CD14-positive monocyte (primary cell): ENCODE measurements at regions not wholly inside any gene's neighbourhood (a gene's known extent, or its start where the extent isn't known, plus 50 kb on each side); places are given as distances from the start of the nearest gene placed in this dataset.

Experiments used
- DNase-seq, 3 donors: peaks; one replicate each; pipeline ENCODE4 v3.0.0-alpha.2; 2011 to 2022
- H2AFZ ChIP-seq: 2 replicates; pipeline ENCODE4 v1.6.0; 2012; ENCODE audit warnings: mild to moderate bottlenecking, low read depth, low read length, inconsistent platforms; ENCODE audit not compliant: insufficient read depth, poor library complexity, severe bottlenecking
- H3K27ac ChIP-seq, 2 donors: 1 replicate in 1 of 2; 2 replicates in 1 of 2; pipeline ENCODE4 v1.5.1; 2012 to 2013; ENCODE audit warnings: low read length in 2 of 2, control low read depth in 1 of 2, inconsistent platforms in 1 of 2, low read depth in 1 of 2, mild to moderate bottlenecking in 1 of 2
- H3K27me3 ChIP-seq, 2 donors: one replicate each; pipeline versions ENCODE4 v1.6.0 to v1.6.1; 2011 to 2013; ENCODE audit warnings: low read length in 2 of 2; ENCODE audit not compliant: control insufficient read depth in 2 of 2, insufficient read depth in 2 of 2
- H3K36me3 ChIP-seq, 2 donors: replicated peaks in 1 of 2; 1 replicate in 1 of 2; 2 replicates in 1 of 2; pipeline versions ENCODE4 v1.5.1 to v1.6.1; 2012 to 2013; ENCODE audit warnings: low read length in 2 of 2, control low read depth in 1 of 2, inconsistent platforms in 1 of 2, mild to moderate bottlenecking in 1 of 2; ENCODE audit not compliant: insufficient read depth in 2 of 2, control insufficient read depth in 1 of 2
- H3K4me1 ChIP-seq, 2 donors: 1 replicate in 1 of 2; 2 replicates in 1 of 2; pipeline versions ENCODE4 v1.5.1 to v1.6.1; 2012 to 2013; ENCODE audit warnings: low read length in 2 of 2, control low read depth in 1 of 2, inconsistent platforms in 1 of 2, mild to moderate bottlenecking in 1 of 2, moderate library complexity in 1 of 2; ENCODE audit not compliant: insufficient read depth in 2 of 2, control insufficient read depth in 1 of 2
- H3K4me2 ChIP-seq: replicated peaks from 2 replicates; pipeline ENCODE3; 2012; ENCODE audit warnings: low read length, moderate library complexity, mild to moderate bottlenecking; ENCODE audit not compliant: poor library complexity, severe bottlenecking; ENCODE audit errors: extremely low read depth
- H3K4me3 ChIP-seq, 3 experiments: fragments of 200-600 bp in 1 of 3; sonication (generic) in 1 of 3; replicated peaks in 1 of 3; 1 replicate in 2 of 3; 2 replicates in 1 of 3; pipeline ENCODE4 v1.5.1; 2011 to 2013; ENCODE audit warnings: low read length in 3 of 3, mild to moderate bottlenecking in 3 of 3, control low read depth in 2 of 3, low read depth in 2 of 3, inconsistent platforms in 1 of 3, moderate library complexity in 1 of 3
- H3K79me2 ChIP-seq: 2 replicates; pipeline ENCODE4 v1.6.0; 2012; ENCODE audit warnings: mild to moderate bottlenecking, control low read depth, inconsistent platforms, low read length, moderate library complexity; ENCODE audit not compliant: insufficient read depth
- H3K9ac ChIP-seq: 2 replicates; pipeline ENCODE4 v1.6.0; 2017; ENCODE audit warnings: low read length, mild to moderate bottlenecking; ENCODE audit not compliant: insufficient read depth, poor library complexity, severe bottlenecking
- H3K9me3 ChIP-seq, 2 donors: replicated peaks in 1 of 2; 1 replicate in 1 of 2; 2 replicates in 1 of 2; pipeline versions ENCODE4 v1.5.1 to v1.6.1; 2012 to 2013; ENCODE audit warnings: low read length in 2 of 2, control low read depth in 1 of 2; ENCODE audit not compliant: control insufficient read depth in 1 of 2, insufficient read depth in 1 of 2
- H4K20me1 ChIP-seq: 2 replicates; pipeline ENCODE4 v1.6.0; 2012; ENCODE audit warnings: mild to moderate bottlenecking, low read length, control low read depth, moderate library complexity; ENCODE audit not compliant: insufficient read depth
- H3K27ac Mint-ChIP-seq, 7 donors: one replicate each; pipeline ENCODE4 v1.8.0; 2020; ENCODE audit warnings: mild to moderate bottlenecking in 7 of 7, mixed read lengths in 7 of 7, moderate library complexity in 6 of 7, inconsistent platforms in 2 of 7
- H3K27me3 Mint-ChIP-seq, 3 donors: one replicate each; pipeline ENCODE4 v1.8.0; 2021 to 2022; ENCODE audit warnings: low read depth in 3 of 3, mild to moderate bottlenecking in 3 of 3, mixed read lengths in 3 of 3, moderate library complexity in 3 of 3, inconsistent platforms in 1 of 3
- H3K36me3 Mint-ChIP-seq, 2 donors: one replicate each; pipeline ENCODE4 v1.8.0; 2020; ENCODE audit warnings: mixed read lengths in 2 of 2, inconsistent platforms in 1 of 2, mild to moderate bottlenecking in 1 of 2
- H3K4me1 Mint-ChIP-seq: one replicate; pipeline ENCODE4 v1.8.0; 2020; ENCODE audit warnings: mild to moderate bottlenecking, mixed read lengths
- H3K4me3 Mint-ChIP-seq, 2 donors: one replicate each; pipeline ENCODE4 v1.8.0; 2020; ENCODE audit warnings: mild to moderate bottlenecking in 2 of 2, mixed read lengths in 2 of 2, moderate library complexity in 1 of 2
- H3K9me3 Mint-ChIP-seq, 7 donors: one replicate each; pipeline ENCODE4 v1.8.0; 2020 to 2022; ENCODE audit warnings: mixed read lengths in 7 of 7, mild to moderate bottlenecking in 6 of 7, moderate library complexity in 6 of 7, inconsistent platforms in 2 of 7
- CTCF ChIP-seq: fragments of 200-600 bp; IDR thresholded peaks from one replicate; pipeline ENCODE4 v1.8.0; 2022; ENCODE audit warnings: antibody characterized with exemption, mild to moderate bottlenecking
- WGBS: methylation state at CpG from one replicate; pipeline ENCODE4 v1.1.5; 2013; ENCODE audit warnings: missing lambda C conversion rate; ENCODE audit not compliant: insufficient coverage; 5-methylcytosine and 5-hydroxymethylcytosine counted together
- intact Hi-C, 2 donors: fragments of 100-400 bp; cut with micrococcal nuclease; formaldehyde crosslinking; loops; one replicate each; pipeline versions ENCODE4 v1.15.0 to v1.15.1; 2023

GRCh38 chr3:109984976-109985375, 647.6 kb upstream of the DPPA4 start:
- DNase-seq, result no peak
- no peaks in the 10 kb centered on the region for H3K79me2 ChIP-seq
- intact Hi-C loops, result no loop called here

GRCh38 chr3:109985943-109986555, 648.7 kb upstream of the DPPA4 start:
- Histone ChIP-seq H3K36me3 (no peaks in the 10 kb centered on the region), H3K79me2 (no peaks in the 10 kb centered on the region), H3K9me3 (no peaks in the 10 kb centered on the region), H3K4me2 (no peak overlapping the region), H3K9ac (no peak overlapping the region), H3K27me3 (no peaks in the 10 kb centered on the region), H3K4me1 (no peaks in the 10 kb centered on the region), H4K20me1 (no peaks in the 10 kb centered on the region), H3K27ac (no peak overlapping the region), H2AFZ (no peak overlapping the region), H3K4me3 (no peak overlapping the region)
- TF ChIP-seq CTCF, result no peak
- Mint-ChIP-seq H3K9me3 (peaks cover 0 to 3% (median 0%) of the 10 kb centered on the region in 7 donors), H3K4me3 (no peak overlapping the region), H3K36me3 (no peaks in the 10 kb centered on the region), H3K4me1 (no peaks in the 10 kb centered on the region), H3K27me3 (no peaks in the 10 kb centered on the region), H3K27ac (no peak overlapping the region)
- no CpG with 5 or more reads among the region's 1 CpG for WGBS
- no peak for DNase-seq
- intact Hi-C loops, result no loop called here

More at GRCh38 chr3:109984976-109985375, 647.6 kb upstream of the DPPA4 start:
- Histone ChIP-seq H3K27me3 (no peaks in the 10 kb centered on the region), H3K4me3 (no peak overlapping the region), H3K9ac (no peak overlapping the region), H3K4me1 (no peaks in the 10 kb centered on the region), H3K36me3 (no peaks in the 10 kb centered on the region), H3K9me3 (no peaks in the 10 kb centered on the region), H3K4me2 (no peak overlapping the region), H2AFZ (no peak overlapping the region), H3K27ac (no peak overlapping the region), H4K20me1 (no peaks in the 10 kb centered on the region)
- peaks cover 0 to 3% (median 0%) of the 10 kb centered on the region in 7 donors for H3K9me3 Mint-ChIP-seq
- no peak overlapping the region for H3K4me3 Mint-ChIP-seq
- H3K36me3 Mint-ChIP-seq, result no peaks in the 10 kb centered on the region
- H3K4me1 Mint-ChIP-seq, result no peaks in the 10 kb centered on the region
- H3K27ac Mint-ChIP-seq, result no peak overlapping the region
- no peaks in the 10 kb centered on the region for H3K27me3 Mint-ChIP-seq
- no peak for TF ChIP-seq CTCF
